Muscle layer of duodenum (tissue), 2 donors: ENCODE measurements at regions not wholly inside any gene's neighbourhood (a gene's known extent, or its start where the extent isn't known, plus 50 kb on each side); places are given as distances from the start of the nearest gene placed in this dataset.

Experiments used
- H3K27ac ChIP-seq: one replicate; pipeline ENCODE4 v1.7.0; 2013; ENCODE audit warnings: mild to moderate bottlenecking, low read length
- H3K27me3 ChIP-seq: one replicate; pipeline ENCODE4 v1.7.0; 2013; ENCODE audit warnings: low read depth, mild to moderate bottlenecking, control low read depth, low read length
- H3K36me3 ChIP-seq, 2 donors: one replicate each; pipeline ENCODE4 v1.7.0; 2013; ENCODE audit warnings: low read length in 2 of 2, control low read depth in 1 of 2, mild to moderate bottlenecking in 1 of 2; ENCODE audit not compliant: insufficient read depth in 2 of 2, control insufficient read depth in 1 of 2
- H3K4me1 ChIP-seq, 2 donors: one replicate each; pipeline ENCODE4 v1.7.0; 2013; ENCODE audit warnings: low read length in 2 of 2, mild to moderate bottlenecking in 2 of 2, control low read depth in 1 of 2, moderate library complexity in 1 of 2; ENCODE audit not compliant: insufficient read depth in 2 of 2, control insufficient read depth in 1 of 2
- H3K4me3 ChIP-seq, 2 donors: one replicate each; pipeline ENCODE4 v1.7.0; 2013; ENCODE audit warnings: low read length in 2 of 2, low read depth in 1 of 2, mild to moderate bottlenecking in 1 of 2
- H3K9me3 ChIP-seq, 2 donors: one replicate each; pipeline ENCODE4 v1.7.0; 2013; ENCODE audit warnings: low read length in 2 of 2, control low read depth in 1 of 2, mild to moderate bottlenecking in 1 of 2; ENCODE audit not compliant: control insufficient read depth in 1 of 2
- donor health status: healthy.

DNA sequence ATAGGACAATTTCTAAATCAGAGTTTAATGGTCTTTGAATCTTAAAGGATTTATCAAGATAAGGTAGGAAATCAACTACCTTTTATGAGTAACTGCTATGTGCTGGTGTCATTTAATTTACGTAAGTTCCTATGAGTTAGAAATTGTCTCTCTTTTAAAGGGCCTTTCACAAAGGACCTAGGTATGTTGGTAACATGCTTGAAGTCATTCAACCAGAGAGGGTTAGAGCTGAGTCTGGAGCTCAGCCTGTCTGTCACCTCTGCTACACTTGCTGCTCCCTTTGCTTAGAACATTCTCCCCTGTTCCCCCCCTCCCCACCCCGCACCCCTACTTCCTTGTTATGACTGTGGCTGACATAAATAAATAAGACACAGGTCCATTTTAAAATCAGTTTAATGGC lies 190.3 kb upstream of the SEMA6A start:
- no peaks in the 10 kb centered on the region for H3K36me3 ChIP-seq
- H3K27me3 ChIP-seq: no peaks in the 10 kb centered on the region
- no peaks in the 10 kb centered on the region for H3K9me3 ChIP-seq
- no peak overlapping the region for H3K4me3 ChIP-seq
- H3K4me1 ChIP-seq: no peaks in the 10 kb centered on the region
- H3K27ac ChIP-seq: no peak overlapping the region

DNA sequence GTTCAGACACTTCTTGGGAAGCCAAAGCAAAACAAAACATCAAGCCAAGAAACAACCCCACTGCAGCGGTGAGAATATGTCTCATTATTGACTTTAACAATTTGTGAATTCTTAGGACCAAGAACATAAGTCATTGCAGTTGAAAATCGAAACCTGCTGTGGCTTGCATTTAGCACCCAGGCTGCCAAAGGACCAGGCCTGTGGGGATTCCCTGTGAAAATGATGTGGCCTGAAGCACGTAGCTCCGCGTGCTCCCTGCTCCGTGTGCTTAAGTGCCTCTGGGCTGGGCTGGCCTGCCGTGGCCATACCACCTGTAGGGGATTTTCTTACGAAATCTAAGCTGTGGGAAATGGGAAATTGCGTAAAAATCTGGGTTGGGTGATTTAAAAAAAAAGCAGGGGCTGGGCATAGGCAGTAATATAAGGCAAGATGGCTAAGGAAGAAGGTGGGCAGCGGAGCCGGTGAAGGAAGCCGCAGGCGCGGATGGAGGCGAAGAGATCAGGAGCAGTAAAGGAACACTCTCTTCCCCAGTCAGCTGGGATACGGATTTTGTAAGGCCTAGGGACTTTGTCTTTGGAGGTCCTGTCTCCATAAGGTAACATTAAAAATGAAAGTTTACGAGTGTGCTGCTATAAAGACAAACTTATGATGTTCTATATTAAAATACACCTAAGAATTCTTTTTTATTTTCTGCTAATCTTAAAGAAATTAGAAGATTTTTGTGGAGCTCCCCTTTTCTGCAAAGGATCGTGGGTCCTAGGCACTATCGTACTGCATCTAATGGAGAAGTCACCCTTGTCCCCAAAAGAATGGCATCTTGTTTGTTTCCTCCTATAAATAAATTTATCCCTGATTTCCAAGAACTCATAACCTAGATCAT lies 189.6 kb upstream of the SEMA6A start:
- Histone ChIP-seq H3K9me3 (no peaks in the 10 kb centered on the region), H3K36me3 (no peaks in the 10 kb centered on the region), H3K4me1 (no peaks in the 10 kb centered on the region), H3K4me3 (no peak overlapping the region), H3K27ac (no peak overlapping the region), H3K27me3 (no peaks in the 10 kb centered on the region)

DNA sequence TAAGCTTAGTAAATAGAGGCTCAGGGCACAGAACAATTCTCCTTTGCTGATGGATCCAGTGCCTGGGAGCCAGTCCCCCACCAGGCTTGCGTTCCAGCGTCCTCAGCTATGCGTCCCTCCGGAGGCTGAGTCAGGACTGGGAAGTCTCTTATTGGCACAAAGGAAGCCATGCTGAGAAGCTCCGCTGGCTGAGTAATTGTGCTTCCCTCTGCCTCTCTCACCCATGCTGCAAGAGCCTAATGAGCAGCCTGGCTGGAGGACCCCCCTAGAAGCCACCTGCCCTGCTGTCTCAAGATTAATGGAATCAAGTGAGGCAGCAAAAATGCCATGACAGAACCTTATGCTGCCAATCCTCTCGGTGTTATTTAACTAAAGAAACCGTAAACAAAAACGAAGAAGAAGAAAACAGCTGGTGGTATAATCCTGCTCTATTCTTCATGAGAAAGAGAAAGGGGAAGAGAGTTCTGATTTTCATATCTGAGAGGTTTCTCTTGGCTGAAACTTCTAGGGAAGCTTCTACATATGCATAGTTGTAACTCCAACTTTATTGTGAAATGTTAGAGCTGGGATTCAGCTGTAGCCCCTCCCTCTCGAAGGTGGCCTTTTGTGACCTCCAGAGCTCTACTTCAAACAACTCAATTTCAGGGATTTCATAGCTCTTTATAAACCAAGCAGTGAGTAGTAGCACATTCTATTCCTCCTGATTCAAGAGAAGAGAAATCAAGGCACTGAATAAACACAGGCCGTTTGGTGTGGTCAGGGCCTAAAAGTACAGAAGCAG lies 185.4 kb upstream of the SEMA6A start:
- H3K27me3 ChIP-seq: no peaks in the 10 kb centered on the region
- H3K4me1 ChIP-seq: no peaks in the 10 kb centered on the region
- H3K9me3 ChIP-seq: no peaks in the 10 kb centered on the region
- H3K36me3 ChIP-seq: no peaks in the 10 kb centered on the region
- H3K27ac ChIP-seq: no peak overlapping the region
- H3K4me3 ChIP-seq: no peak overlapping the region

- no peak overlapping the region for H3K27ac ChIP-seq
- no peaks in the 10 kb centered on the region for H3K27me3 ChIP-seq
- no peaks in the 10 kb centered on the region for H3K36me3 ChIP-seq
- H3K9me3 ChIP-seq: no peaks in the 10 kb centered on the region
- H3K4me1 ChIP-seq: no peaks in the 10 kb centered on the region
- H3K4me3 ChIP-seq: no peak overlapping the region
Observed at GRCh38 chr5:116757326-116757725, 182.7 kb upstream of the SEMA6A start.

- no peaks in the 10 kb centered on the region for H3K36me3 ChIP-seq
- no peaks in the 10 kb centered on the region for H3K9me3 ChIP-seq
Observed at GRCh38 chr5:116756531-116756930, 181.9 kb upstream of the SEMA6A start.

DNA sequence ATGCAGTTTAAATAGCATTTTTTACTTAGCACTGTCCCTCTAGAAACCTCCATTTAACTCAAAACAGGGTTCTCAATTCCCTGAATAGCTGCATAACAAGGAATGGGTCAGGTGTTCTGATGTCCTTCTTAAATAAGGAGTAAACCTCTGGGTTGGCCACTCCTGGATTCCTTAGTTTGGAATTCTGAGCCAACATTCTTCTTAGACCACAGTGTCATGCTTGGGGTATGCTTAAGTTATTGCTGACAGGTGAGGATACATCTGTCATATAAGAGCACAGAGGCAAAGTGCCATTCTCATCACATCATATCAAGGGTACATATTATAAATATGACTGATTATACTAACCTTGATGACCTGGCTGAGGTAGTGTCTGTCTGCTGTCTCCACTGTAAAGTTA lies 179.9 kb upstream of the SEMA6A start:
- Histone ChIP-seq H3K27me3 (no peaks in the 10 kb centered on the region), H3K27ac (no peak overlapping the region), H3K4me1 (no peaks in the 10 kb centered on the region), H3K4me3 (no peak overlapping the region), H3K9me3 (no peaks in the 10 kb centered on the region), H3K36me3 (no peaks in the 10 kb centered on the region)

More at GRCh38 chr5:116756531-116756930, 181.9 kb upstream of the SEMA6A start:
- H3K4me1 ChIP-seq: no peaks in the 10 kb centered on the region
- H3K27ac ChIP-seq: no peak overlapping the region
- no peaks in the 10 kb centered on the region for H3K27me3 ChIP-seq
- H3K4me3 ChIP-seq: no peak overlapping the region

GRCh38 chr5:116751684-116752083 lies 177.1 kb upstream of the SEMA6A start:
- no peak overlapping the region for H3K27ac ChIP-seq
- H3K36me3 ChIP-seq: no peaks in the 10 kb centered on the region
- H3K9me3 ChIP-seq: no peaks in the 10 kb centered on the region
- H3K4me1 ChIP-seq: no peaks in the 10 kb centered on the region
- H3K27me3 ChIP-seq: no peaks in the 10 kb centered on the region
- H3K4me3 ChIP-seq: no peak overlapping the region

DNA sequence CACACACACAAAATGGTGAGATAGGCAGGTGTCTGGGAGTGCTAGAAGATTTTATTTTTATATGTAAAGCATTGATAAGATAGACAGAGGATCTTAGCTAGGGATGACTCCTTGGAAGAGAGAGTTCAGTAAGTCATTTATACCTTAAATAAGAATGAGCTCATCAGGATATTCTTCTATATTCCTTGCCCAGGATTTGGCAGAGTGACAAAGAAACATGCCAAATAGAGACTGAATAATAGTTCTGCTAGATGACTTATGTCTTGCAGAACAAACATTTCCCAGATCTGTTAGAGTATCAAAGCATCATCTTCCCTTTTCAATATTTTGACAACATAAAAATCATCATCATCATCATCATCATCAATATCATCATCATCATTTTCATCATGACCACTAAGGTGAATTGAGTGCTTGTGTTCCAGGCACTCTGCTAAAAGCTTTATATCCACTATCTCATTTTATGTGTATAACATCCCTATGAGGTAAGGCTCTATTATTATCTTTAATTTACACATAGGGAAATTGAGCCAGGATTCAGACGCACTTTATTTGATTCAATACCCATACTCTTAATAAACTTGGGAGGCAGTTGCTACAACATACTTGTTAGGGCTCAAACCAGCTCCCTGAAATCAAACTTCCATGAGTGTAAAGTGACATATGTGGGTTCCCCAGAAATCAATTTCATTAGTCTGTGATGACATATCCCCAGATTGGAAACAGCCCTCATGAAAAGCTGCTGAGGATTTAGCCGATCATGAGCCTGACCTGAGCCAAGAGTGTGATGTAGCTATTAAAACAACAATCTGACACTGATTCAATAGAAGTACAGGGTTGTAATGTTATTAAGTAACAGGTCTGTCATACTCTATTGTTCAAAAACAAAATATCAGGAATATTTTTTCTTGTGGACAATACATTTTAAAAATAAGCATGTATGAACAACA lies 176.3 kb upstream of the SEMA6A start:
- Histone ChIP-seq H3K36me3 (no peaks in the 10 kb centered on the region), H3K27me3 (no peaks in the 10 kb centered on the region), H3K4me3 (no peak overlapping the region), H3K9me3 (no peaks in the 10 kb centered on the region), H3K4me1 (no peaks in the 10 kb centered on the region), H3K27ac (no peak overlapping the region)

- Histone ChIP-seq H3K27me3 (no peaks in the 10 kb centered on the region), H3K27ac (no peak overlapping the region), H3K36me3 (no peaks in the 10 kb centered on the region), H3K9me3 (no peaks in the 10 kb centered on the region), H3K4me3 (no peak overlapping the region), H3K4me1 (no peaks in the 10 kb centered on the region)
Observed at GRCh38 chr5:116747881-116748280, 173.3 kb upstream of the SEMA6A start.

GRCh38 chr5:116746668-116747067 lies 172.0 kb upstream of the SEMA6A start:
- no peaks in the 10 kb centered on the region for H3K27me3 ChIP-seq
- no peaks in the 10 kb centered on the region for H3K36me3 ChIP-seq
- H3K9me3 ChIP-seq: no peaks in the 10 kb centered on the region
- H3K4me1 ChIP-seq: no peaks in the 10 kb centered on the region
- H3K27ac ChIP-seq: no peak overlapping the region
- H3K4me3 ChIP-seq: no peak overlapping the region

GRCh38 chr5:116740771-116741170 lies 166.1 kb upstream of the SEMA6A start:
- Histone ChIP-seq H3K27me3 (no peaks in the 10 kb centered on the region), H3K36me3 (no peaks in the 10 kb centered on the region)

More at GRCh38 chr5:116740771-116741170, 166.1 kb upstream of the SEMA6A start:
- H3K4me1 ChIP-seq: peaks cover 0 to 8% of the 10 kb centered on the region in 2 donors
- H3K27ac ChIP-seq: no peak overlapping the region
- no peaks in the 10 kb centered on the region for H3K9me3 ChIP-seq
- no peak overlapping the region for H3K4me3 ChIP-seq
